NOMO-1 treated with dmso at 0.1 percent for 144 hours (cell line): ENCODE measurements at regions not wholly inside any gene's neighbourhood (a gene's known extent, or its start where the extent isn't known, plus 50 kb on each side); places are given as distances from the start of the nearest gene placed in this dataset.
A peak's percentile ranks its signal among the peaks of the same experiment; 100 is the strongest.
"Not testable (repeated sequence)": the region's sequence is repeated elsewhere in the genome, so short reads cannot be mapped to it uniquely, and the experiment has no call there.

Experiments
- DNase-seq: peaks from one replicate; lab custom pipeline; 2025; ENCODE audit not compliant: unreplicated experiment; lab: John Stamatoyannopoulos, UW

DNA sequence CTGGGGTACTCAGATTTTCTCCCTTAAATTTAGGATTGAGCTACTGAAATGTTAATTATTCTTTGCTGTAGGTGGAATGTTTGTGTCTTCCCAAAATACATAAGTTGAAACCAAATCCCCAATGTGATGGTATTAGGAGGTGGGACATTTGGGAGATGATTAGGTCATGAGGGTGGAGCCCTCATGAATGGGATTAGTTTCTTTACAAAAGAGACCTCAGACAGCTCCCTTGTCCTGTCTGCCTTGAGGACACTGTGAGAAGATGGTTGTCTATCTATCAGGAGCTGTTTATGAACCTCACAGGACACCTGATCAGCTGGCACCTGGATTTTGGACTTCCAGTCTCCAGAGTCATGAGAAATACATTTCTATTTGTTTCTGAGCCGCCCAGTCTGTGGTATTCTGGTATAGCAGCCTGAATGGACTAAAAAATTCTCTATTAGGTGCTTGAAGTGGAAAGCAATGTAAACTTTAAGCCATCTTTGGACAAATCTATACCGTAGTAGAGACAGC, 99.2 kb upstream of the UXS1 start:
- no peak for DNase-seq

- no peak for DNase-seq
Observed at GRCh38 chr2:106292627-106293026, 98.5 kb upstream of the UXS1 start.

GRCh38 chr2:106288873-106289272, 94.8 kb upstream of the UXS1 start:
- no peak for DNase-seq

- no peak for DNase-seq
Observed at GRCh38 chr2:106285237-106285829, 91.2 kb upstream of the UXS1 start.

DNA sequence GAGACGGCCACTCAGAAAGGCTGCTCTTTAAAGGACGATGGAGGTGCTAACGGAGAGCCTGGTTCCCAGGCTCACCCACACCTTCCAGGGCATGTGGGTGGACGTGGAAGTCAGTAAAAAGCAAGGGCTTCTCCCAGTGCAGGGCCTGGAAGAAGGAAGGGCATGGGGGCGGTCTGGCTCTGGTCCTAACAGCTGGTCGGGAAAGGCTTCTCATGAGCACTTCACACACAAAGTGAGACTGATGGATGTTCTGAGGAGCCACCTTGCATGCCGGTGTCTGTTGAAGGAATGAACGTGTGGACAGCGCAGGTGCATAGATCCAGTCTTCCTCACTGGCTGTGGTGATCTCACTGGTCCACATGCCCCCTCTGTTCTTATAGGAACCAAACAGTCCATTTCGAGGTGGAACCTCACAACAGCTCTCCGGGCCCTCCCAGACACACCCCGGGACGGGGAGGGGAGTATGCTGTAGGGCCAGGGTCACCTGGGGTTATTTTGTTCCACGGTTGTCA, 90.6 kb upstream of the UXS1 start:
- DNase-seq: no peak

- DNase-seq: no peak
Observed at GRCh38 chr2:106284255-106284654, 90.2 kb upstream of the UXS1 start.

DNA sequence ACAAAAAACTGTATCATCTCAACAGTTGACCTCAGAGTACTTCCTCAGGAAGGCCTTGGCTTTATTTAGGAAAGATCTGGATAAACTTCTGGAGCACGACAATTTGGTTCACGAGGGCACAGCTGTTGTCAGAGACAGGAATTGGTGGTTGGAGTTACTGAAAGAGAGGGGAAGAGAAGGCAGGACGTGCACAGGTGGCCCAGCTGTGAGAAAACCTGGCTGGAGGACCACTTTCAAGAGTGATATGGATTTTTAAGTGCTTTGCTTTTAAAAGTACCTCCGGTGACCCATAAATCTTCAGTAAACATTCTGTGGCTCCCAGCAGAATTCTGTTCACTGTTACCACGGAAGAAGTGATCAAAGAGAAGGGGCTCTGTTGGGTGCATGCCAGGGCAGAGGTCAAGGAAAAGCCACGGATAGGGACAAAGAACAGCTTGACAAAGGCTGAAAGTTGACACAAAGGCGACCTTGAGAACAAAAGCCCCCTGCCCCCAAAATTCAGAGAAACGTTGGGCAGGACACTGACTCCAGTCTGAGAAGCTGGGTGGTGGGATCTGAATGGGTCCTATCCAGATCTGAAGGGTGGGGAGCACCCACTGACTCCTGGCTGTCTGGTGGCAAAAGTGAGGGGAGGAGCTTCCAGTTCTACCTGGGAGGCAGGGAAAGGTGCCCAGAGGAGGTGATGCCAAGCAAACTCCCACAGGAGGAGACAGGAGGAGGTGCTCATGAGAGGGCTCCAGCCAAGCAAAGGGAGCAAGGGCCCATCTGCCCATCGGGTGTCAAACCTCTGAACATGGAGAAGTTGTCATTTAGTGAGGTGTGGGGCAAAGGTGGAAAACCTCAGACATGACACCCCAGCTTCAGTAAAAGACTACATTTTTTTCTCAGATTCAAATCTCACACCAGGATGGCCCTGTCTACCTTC, 89.4 kb upstream of the UXS1 start:
- DNase-seq: not testable (repeated sequence)

- DNase-seq: no peak
Observed at GRCh38 chr2:106282462-106283170, 88.5 kb upstream of the UXS1 start.

- not testable (repeated sequence) for DNase-seq
Observed at GRCh38 chr2:106281907-106282430, 87.9 kb upstream of the UXS1 start.

DNA sequence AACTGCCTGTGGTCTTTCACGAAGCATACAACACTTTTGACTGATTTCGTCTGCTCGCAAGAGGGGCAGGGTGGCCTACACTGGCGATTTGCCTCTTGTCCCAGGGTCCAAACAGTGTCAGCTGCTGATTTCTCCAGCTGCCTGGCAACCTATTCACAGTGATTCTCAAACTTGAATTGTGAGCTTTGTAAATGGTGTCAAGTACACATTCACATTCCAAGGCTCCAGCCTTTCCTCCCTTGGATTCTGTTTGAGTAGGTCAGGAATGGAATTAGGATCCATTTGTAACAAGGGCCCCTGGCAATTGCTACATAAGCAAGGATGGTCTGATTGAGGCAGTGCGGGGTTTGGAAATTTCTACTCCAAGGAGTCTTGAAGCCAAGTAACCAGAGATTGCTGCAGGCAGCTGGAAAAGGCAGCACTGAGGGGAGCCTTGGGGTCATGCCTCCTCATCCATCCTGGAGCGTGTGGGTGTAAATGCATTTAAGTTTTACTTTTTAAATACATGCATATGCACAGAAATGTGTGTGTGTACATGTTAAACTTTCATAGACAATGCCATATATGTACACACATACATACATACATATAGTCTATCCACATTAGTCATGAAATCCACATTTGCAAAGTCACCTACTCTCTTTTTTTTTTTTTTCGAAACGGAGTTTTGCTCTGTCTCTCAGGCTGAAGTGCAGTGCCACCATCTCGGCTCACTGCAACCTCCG, 86.8 kb upstream of the UXS1 start:
- no peak for DNase-seq

GRCh38 chr2:106280224-106280623, 86.1 kb upstream of the UXS1 start:
- no peak for DNase-seq

DNA sequence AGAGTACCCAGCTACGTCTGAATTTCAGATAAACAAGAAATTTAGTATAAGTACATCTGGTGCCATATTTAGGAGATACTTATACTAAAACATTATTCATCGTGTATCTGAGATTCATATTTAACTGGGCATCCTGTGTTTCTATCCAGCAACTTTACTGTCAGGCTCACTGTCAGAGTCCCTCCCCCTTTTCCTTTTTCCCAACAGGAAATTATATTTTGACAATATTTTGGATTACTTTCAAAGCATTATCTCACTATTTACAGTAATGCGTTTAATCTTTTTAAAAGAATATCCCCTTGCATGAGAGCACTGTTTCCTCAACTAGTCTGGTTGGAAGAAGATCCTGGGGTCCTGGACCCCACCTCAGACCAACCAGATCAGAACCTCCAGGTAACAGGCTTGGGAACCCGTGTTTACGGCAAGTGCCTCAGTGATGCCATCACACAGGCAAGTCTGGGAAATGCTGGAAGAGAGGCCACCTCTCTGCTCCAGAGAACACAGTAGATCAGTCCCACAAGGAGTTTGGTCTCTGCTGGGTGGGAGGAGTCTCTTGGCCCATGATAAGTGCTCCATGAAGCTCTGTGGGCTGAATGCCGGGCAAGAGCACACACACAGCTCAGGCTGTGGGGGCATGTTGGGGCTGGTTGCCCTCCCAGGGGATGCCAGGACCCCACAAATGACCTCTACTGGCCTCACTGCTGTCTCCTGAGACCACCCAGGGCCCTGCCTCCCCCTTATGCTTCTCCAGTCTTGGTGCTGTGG, 84.2 kb upstream of the UXS1 start:
- DNase-seq: no peak

DNA sequence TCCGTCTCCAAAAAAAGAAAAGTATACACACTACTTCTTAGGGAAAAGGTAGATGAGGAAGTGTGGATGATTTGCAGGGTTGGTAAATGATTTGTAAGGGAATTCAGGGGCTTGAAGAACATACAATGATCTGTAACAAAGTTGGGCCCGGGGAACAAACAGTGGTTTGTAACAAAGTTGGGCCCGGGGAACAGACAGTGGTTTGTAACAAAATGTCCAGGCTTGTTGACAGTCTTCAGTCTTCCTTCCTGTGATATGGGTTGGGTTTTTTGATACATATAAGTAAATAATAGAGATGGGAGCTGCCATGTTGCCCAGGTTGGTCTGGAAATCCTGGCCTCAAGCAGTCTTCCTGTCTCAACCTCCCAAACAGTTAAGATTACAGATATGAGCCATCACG, 83.3 kb upstream of the UXS1 start:
- no peak for DNase-seq

- no peak for DNase-seq
Observed at GRCh38 chr2:106275971-106276370, 81.9 kb upstream of the UXS1 start.

DNA sequence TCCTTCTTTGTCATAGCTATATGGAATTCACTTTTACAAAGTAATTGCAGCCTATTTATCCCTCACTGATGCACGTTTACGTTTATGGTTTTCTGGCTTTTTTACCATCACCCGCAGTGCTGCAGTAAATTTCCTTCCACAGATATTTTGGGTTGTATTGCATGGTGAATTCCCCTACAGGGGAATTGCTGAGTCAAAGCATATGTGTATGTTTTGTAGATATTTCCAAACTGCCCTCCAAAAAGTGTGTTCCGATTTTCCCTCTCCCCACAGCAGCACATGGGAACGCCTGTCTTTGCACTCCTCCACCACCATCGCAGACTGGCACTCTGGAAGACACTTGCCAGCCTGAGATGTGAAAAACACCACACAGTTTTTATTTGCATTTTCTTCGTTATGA, 80.6 kb upstream of the UXS1 start:
- DNase-seq: no peak

DNA sequence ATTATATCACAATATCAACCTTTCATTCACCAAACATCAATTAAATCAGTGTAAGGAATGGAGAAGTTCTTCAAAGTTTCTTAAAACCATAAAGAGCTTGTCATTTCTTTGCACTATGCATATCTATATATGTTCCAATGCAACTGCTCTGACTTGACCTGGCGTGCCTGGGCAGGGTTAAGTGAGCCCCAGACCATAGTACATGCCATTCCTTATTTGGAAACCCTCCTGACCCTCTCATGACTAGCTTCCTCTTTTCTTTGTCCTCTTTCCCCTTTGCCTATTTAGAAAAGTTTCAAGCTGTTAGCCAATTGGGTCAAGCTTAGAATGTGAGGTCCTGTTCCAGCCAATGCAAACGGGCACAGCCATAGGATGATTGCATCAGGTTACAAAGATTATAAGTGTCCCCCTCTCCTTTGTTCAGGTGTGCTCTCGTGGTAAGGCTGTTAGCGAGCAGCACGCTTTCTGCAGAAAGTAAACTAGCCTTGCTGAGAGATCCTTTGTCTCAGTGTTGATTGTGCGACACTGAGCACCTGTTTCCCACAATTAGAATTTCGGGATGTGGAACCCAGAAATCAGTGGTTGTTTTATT, 78.2 kb upstream of the UXS1 start:
- DNase-seq: peak; percentile 42

- no peak for DNase-seq
Observed at GRCh38 chr2:106270471-106270891, 76.4 kb upstream of the UXS1 start.

GRCh38 chr2:106269591-106270291, 75.6 kb upstream of the UXS1 start:
- DNase-seq: peak; percentile 37

- DNase-seq: no peak
Observed at GRCh38 chr2:106267997-106268396, 73.9 kb upstream of the UXS1 start.
